Hepatocyte (in vitro differentiated cells): ENCODE measurements at regions not wholly inside any gene's neighbourhood (a gene's known extent, or its start where the extent isn't known, plus 50 kb on each side); places are given as distances from the start of the nearest gene placed in this dataset.

ENCODE experiments used
- EZH2 ChIP-seq: fragments of 200-600 bp; sonication (generic); IDR thresholded peaks from 2 replicates; pipeline ENCODE4 v1.6.1; 2016; ENCODE audit warnings: antibody characterized with exemption, mild to moderate bottlenecking, borderline replicate concordance
- EZH2phosphoT487 ChIP-seq: fragments of 200-600 bp; sonication (generic); IDR thresholded peaks from one replicate; pipeline ENCODE4 v1.6.1; 2018; ENCODE audit warnings: antibody characterized with exemption, mild to moderate bottlenecking, low read depth, moderate library complexity; ENCODE audit not compliant: unreplicated experiment, severe bottlenecking
- TF ChIP-seq, protein P1 (sequence below): fragments of 200-600 bp; sonication (generic); IDR thresholded peaks from 2 replicates; pipeline ENCODE4 v1.5.1; 2016; ENCODE audit warnings: antibody characterized with exemption, mild to moderate bottlenecking; ENCODE audit not compliant: poor library complexity

DNA sequence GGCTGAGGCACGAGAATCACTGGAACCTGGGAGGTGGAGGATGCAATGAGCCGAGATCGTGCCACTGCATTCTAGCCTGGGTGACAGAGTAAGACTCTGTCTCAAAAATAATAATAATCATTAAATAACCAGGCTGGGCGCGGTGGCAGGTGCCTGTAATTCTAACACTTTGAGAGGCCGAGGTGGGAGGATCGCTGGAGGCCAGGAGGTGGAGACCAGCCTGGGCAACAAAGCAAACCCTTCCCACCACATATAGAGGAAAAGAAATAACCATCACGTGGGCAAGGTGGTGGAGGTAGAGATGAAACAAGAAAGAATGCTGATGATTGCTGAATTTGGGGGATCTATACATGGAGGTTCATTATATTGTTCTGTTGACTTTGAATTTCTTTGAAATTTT is 63.4 kb upstream of the PIM1 start:
- TF ChIP-seq, protein P1, sequence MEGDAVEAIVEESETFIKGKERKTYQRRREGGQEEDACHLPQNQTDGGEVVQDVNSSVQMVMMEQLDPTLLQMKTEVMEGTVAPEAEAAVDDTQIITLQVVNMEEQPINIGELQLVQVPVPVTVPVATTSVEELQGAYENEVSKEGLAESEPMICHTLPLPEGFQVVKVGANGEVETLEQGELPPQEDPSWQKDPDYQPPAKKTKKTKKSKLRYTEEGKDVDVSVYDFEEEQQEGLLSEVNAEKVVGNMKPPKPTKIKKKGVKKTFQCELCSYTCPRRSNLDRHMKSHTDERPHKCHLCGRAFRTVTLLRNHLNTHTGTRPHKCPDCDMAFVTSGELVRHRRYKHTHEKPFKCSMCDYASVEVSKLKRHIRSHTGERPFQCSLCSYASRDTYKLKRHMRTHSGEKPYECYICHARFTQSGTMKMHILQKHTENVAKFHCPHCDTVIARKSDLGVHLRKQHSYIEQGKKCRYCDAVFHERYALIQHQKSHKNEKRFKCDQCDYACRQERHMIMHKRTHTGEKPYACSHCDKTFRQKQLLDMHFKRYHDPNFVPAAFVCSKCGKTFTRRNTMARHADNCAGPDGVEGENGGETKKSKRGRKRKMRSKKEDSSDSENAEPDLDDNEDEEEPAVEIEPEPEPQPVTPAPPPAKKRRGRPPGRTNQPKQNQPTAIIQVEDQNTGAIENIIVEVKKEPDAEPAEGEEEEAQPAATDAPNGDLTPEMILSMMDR = no peak
- no peak for TF ChIP-seq EZH2
- no peak for TF ChIP-seq EZH2phosphoT487
